SU-DHL-6 (cell line): ENCODE measurements at regions not wholly inside any gene's neighbourhood (a gene's known extent, or its start where the extent isn't known, plus 50 kb on each side); places are given as distances from the start of the nearest gene placed in this dataset.

Experiments used
- EZH2phosphoT487 ChIP-seq: fragments of 200-600 bp; sonication (generic), shearing (Covaris generic); conservative IDR thresholded peaks from 2 replicates; pipeline ENCODE4 v1.6.1; 2018; ENCODE audit warnings: mild to moderate bottlenecking, antibody characterized with exemption, low read length, moderate library complexity, mixed read lengths
- TF ChIP-seq, protein P1 (sequence below): fragments of 200-600 bp; sonication (generic); IDR thresholded peaks from one replicate; pipeline ENCODE4 v1.5.1; 2017; ENCODE audit warnings: antibody characterized with exemption, mild to moderate bottlenecking, low read length, moderate library complexity; ENCODE audit not compliant: insufficient read depth, poor library complexity, severe bottlenecking

GRCh38 chr1:191700922-191701321, 457.3 kb upstream of the RGS18 start:
- TF ChIP-seq, protein P1, sequence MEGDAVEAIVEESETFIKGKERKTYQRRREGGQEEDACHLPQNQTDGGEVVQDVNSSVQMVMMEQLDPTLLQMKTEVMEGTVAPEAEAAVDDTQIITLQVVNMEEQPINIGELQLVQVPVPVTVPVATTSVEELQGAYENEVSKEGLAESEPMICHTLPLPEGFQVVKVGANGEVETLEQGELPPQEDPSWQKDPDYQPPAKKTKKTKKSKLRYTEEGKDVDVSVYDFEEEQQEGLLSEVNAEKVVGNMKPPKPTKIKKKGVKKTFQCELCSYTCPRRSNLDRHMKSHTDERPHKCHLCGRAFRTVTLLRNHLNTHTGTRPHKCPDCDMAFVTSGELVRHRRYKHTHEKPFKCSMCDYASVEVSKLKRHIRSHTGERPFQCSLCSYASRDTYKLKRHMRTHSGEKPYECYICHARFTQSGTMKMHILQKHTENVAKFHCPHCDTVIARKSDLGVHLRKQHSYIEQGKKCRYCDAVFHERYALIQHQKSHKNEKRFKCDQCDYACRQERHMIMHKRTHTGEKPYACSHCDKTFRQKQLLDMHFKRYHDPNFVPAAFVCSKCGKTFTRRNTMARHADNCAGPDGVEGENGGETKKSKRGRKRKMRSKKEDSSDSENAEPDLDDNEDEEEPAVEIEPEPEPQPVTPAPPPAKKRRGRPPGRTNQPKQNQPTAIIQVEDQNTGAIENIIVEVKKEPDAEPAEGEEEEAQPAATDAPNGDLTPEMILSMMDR, result no peak
- no peak for TF ChIP-seq EZH2phosphoT487
